HepG2 (cell line): ENCODE measurements at regions not wholly inside any gene's neighbourhood (a gene's known extent, or its start where the extent isn't known, plus 50 kb on each side); places are given as distances from the start of the nearest gene placed in this dataset.

Experiments used
- ATAC-seq: fragments of 200-7000 bp; cut with Tn5 transposase; 3 replicates; pipeline ENCODE4 v1.9.1; 2020; ENCODE audit warnings: mild to moderate bottlenecking, moderate library complexity
- BruUV-seq: library from RNA; stranded (reverse); fragments of 400-500 nt; replicated peaks from 2 replicates; lab custom pipeline; 2021; lab: Mats Ljungman, UMichigan
- CTCF ChIA-PET: fragments of 300-600 bp; formaldehyde crosslinking; extraction: SDS; loops from one replicate; lab custom pipeline; 2021; ENCODE audit warnings: low total read pairs, inconsistent platforms, low intra/inter-chr PET ratio; lab: Yijun Ruan, JAX
- POLR2A ChIA-PET: fragments of 350-600 bp; sonication (Branson Sonifier 250); formaldehyde crosslinking; loops from one replicate; lab custom pipeline; 2020; ENCODE audit warnings: antibody characterized with exemption, inconsistent platforms; lab: Yijun Ruan, JAX
- DNase-seq: peaks from one replicate; pipeline ENCODE4 v3.0.0-alpha.2; 2015; ENCODE audit warnings: low spot score
- FAIRE-seq: peaks from 3 replicates; lab custom pipeline; 2011; peaks lifted over from hg19 to GRCh38; lab: Jason Lieb, UNC
- H2AFZ ChIP-seq: one replicate; pipeline ENCODE4 v1.6.1; 2011; ENCODE audit warnings: low read length, inconsistent platforms
- H3K27ac ChIP-seq: fragments of 300-600 bp; 3 replicates; pipeline ENCODE4 v1.8.0; 2011; ENCODE audit warnings: mixed run types, mild to moderate bottlenecking, mixed read lengths, low read length, inconsistent platforms; ENCODE audit not compliant: insufficient read depth; ENCODE audit errors: extremely low read length
- H3K27me3 ChIP-seq, 2 experiments: fragments of 200-600 bp in 1 of 2; 2 replicates in 1 of 2; 3 replicates in 1 of 2; pipeline versions ENCODE4 v1.6.0 to v1.8.0; 2011; ENCODE audit warnings: low read length in 2 of 2, mild to moderate bottlenecking in 2 of 2, moderate library complexity in 2 of 2, inconsistent platforms in 1 of 2; ENCODE audit not compliant: insufficient read depth in 2 of 2, control insufficient read depth in 1 of 2
- H3K36me3 ChIP-seq, 2 experiments: fragments of 200-600 bp in 1 of 2; replicated peaks in 1 of 2; 2 replicates in 1 of 2; 3 replicates in 1 of 2; pipeline versions ENCODE4 v1.5.1 to v1.8.0; 2011; ENCODE audit warnings: low read length in 2 of 2, inconsistent platforms in 1 of 2; ENCODE audit not compliant: insufficient read depth in 2 of 2, control insufficient read depth in 1 of 2
- H3K4me1 ChIP-seq: 2 replicates; pipeline ENCODE4 v1.5.1; 2012; ENCODE audit warnings: low read length, inconsistent platforms; ENCODE audit not compliant: insufficient read depth
- H3K4me2 ChIP-seq: 2 replicates; pipeline ENCODE4 v1.6.0; 2011; ENCODE audit warnings: low read depth, low read length, inconsistent platforms
- H3K4me3 ChIP-seq, 3 experiments: fragments of 200-600 bp in 1 of 3; sonication (generic), shearing (Covaris generic) in 1 of 3; replicated peaks in 1 of 3; 2 replicates each; pipeline ENCODE4 v1.5.1; 2011 to 2016; ENCODE audit warnings: low read length in 3 of 3, inconsistent platforms in 2 of 3, low read depth in 2 of 3, mild to moderate bottlenecking in 2 of 3, control low read depth in 1 of 3, mixed read lengths in 1 of 3; ENCODE audit not compliant: insufficient read depth in 1 of 3
- H3K79me2 ChIP-seq: one replicate; pipeline ENCODE4 v1.6.1; 2011; ENCODE audit warnings: low read length, inconsistent platforms; ENCODE audit not compliant: insufficient read depth
- H3K9ac ChIP-seq: 2 replicates; pipeline ENCODE4 v1.6.0; 2011; ENCODE audit warnings: mild to moderate bottlenecking, low read depth, low read length, inconsistent platforms; ENCODE audit not compliant: insufficient read depth
- H3K9me3 ChIP-seq: 2 replicates; pipeline ENCODE4 v1.5.1; 2012; ENCODE audit warnings: mild to moderate bottlenecking, low read length
- H4K20me1 ChIP-seq: 2 replicates; pipeline ENCODE4 v1.6.0; 2011; ENCODE audit warnings: inconsistent platforms, mild to moderate bottlenecking, low read length, moderate library complexity; ENCODE audit not compliant: insufficient read depth
- MIER3 ChIP-seq: IDR thresholded peaks from 2 replicates; pipeline ENCODE4 v1.6.1; 2016; ENCODE audit warnings: missing compliant biosample characterization, borderline replicate concordance
- SRSF9 ChIP-seq: fragments of 200-400 bp; formaldehyde crosslinking; IDR thresholded peaks from 2 replicates; pipeline ENCODE4 v1.6.1; 2018; ENCODE audit warnings: borderline replicate concordance, mild to moderate bottlenecking, low read depth, low read length; ENCODE audit not compliant: insufficient read depth, poor library complexity, severe bottlenecking
- TSC22D2 ChIP-seq: sonication (generic); formaldehyde crosslinking; IDR thresholded peaks from 2 replicates; pipeline ENCODE4 v1.5.1; 2020; ENCODE audit warnings: missing genetic modification reagents, mild to moderate bottlenecking, borderline replicate concordance
- ZNF329 ChIP-seq: sonication (generic); formaldehyde crosslinking; IDR thresholded peaks from 2 replicates; pipeline ENCODE4 v1.9.0; 2021; ENCODE audit warnings: low read depth, mild to moderate bottlenecking, missing genetic modification reagents
- ZSCAN22 ChIP-seq: sonication (generic); formaldehyde crosslinking; IDR thresholded peaks from 2 replicates; pipeline ENCODE4 v1.4.0; 2020; ENCODE audit warnings: mild to moderate bottlenecking, missing genetic modification reagents
- WGBS: methylation state at CpG from one replicate; pipeline ENCODE4 v1.1.6; 2017; ENCODE audit warnings: low lambda C conversion rate; 5-methylcytosine and 5-hydroxymethylcytosine counted together
- in situ Hi-C: cut with HindIII; loops from 2 replicates; pipeline ENCODE4 v1.10.0; 2017; ENCODE audit warnings: low pct_unique_long_range_greater_than_20kb; ENCODE audit not compliant: extremely low pct_ligation_motif_present
- intact Hi-C: fragments of 100-400 bp; cut with micrococcal nuclease; formaldehyde crosslinking; loops from one replicate; pipeline ENCODE4 v1.10.0; 2022; ENCODE audit not compliant: unreplicated experiment
- TF ChIP-seq, protein P1 (sequence below): sonication (generic); formaldehyde crosslinking; IDR thresholded peaks from 2 replicates; pipeline ENCODE4 v1.8.1; 2023; ENCODE audit warnings: mild to moderate bottlenecking, inconsistent platforms, moderate library complexity, missing genetic modification reagents, borderline replicate concordance
- TF ChIP-seq, protein P2 (sequence below): sonication (generic); formaldehyde crosslinking; IDR thresholded peaks from 2 replicates; pipeline ENCODE4 v1.9.0; 2021; ENCODE audit warnings: missing genetic modification reagents, borderline replicate concordance

DNA sequence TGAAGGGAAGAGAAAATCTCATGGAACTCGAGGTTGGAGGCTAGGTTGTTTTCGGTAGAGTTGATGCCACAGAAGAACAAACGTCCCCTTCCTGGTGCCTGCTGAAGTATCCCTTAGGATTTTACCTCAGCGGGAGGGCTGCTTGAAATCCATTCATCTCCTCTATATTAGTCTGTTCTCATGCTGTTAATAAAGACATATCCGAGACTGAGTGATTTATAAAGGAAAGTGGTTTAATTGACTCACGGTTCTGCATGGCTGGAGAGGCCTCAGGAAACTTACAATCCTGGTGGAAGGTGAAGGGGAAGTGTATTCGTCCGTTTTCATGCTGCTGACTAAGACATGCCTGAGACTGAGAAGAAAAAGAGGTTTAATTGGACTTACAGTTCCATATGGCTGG lies 413.5 kb downstream of the NPHP4 start:
- ATAC-seq, result no peak
- POLR2A ChIA-PET, result no interaction called here
- in situ Hi-C loops, result no loop called here
- FAIRE-seq, result no peak
- no peak overlapping the region for H3K4me2 ChIP-seq
- no peaks in the 10 kb centered on the region for H3K79me2 ChIP-seq
- DNase-seq, result no peak
- no peaks in the 10 kb centered on the region for H3K9me3 ChIP-seq
- H3K27ac ChIP-seq, result no peak overlapping the region
- no peaks in the 10 kb centered on the region; a peak in 2 of 5 replicates for H3K27me3 ChIP-seq
- no peak overlapping the region for H3K9ac ChIP-seq
- H4K20me1 ChIP-seq, result no peaks in the 10 kb centered on the region
- no TSS peak for BruUV-seq
- no peaks in the 10 kb centered on the region for H3K36me3 ChIP-seq
- no peak overlapping the region for H2AFZ ChIP-seq
- H3K4me3 ChIP-seq, result no peak overlapping the region
- CTCF ChIA-PET, result no interaction called here
- 4% methylated on average over 8 of the region's 8 CpGs for WGBS
- H3K4me1 ChIP-seq, result no peaks in the 10 kb centered on the region
- TF ChIP-seq MIER3 (CRISPR knock-in tag), result no peak
- no peak for TF ChIP-seq ZNF329 (CRISPR knock-in tag)
- TF ChIP-seq, protein P1, sequence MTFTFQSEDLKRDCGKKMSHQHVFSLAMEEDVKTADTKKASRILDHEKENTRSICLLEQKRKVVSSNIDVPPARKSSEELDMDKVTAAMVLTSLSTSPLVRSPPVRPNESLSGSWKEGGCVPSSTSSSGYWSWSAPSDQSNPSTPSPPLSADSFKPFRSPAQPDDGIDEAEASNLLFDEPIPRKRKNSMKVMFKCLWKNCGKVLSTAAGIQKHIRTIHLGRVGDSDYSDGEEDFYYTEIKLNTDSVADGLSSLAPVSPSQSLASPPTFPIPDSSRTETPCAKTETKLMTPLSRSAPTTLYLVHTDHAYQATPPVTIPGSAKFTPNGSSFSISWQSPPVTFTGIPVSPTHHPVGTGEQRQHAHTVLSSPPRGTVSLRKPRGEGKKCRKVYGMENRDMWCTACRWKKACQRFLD (CRISPR knock-in tag), result no peak
- TF ChIP-seq TSC22D2 (CRISPR knock-in tag), result no peak
- TF ChIP-seq ZSCAN22, result no peak
- TF ChIP-seq, protein P2, sequence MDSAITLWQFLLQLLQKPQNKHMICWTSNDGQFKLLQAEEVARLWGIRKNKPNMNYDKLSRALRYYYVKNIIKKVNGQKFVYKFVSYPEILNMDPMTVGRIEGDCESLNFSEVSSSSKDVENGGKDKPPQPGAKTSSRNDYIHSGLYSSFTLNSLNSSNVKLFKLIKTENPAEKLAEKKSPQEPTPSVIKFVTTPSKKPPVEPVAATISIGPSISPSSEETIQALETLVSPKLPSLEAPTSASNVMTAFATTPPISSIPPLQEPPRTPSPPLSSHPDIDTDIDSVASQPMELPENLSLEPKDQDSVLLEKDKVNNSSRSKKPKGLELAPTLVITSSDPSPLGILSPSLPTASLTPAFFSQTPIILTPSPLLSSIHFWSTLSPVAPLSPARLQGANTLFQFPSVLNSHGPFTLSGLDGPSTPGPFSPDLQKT (CRISPR knock-in tag), result no peak
- TF ChIP-seq SRSF9, result no peak
- TF ChIP-seq, all 625 proteins: peak for 0
- intact Hi-C loops, result no loop called here
